Hepatic stellate cell (primary cell): ENCODE measurements at regions not wholly inside any gene's neighbourhood (a gene's known extent, or its start where the extent isn't known, plus 50 kb on each side); places are given as distances from the start of the nearest gene placed in this dataset.

Experiments
- DNase-seq: peaks from one replicate; pipeline ENCODE4 v3.0.0; 2011; ENCODE audit warnings: low spot score

DNA sequence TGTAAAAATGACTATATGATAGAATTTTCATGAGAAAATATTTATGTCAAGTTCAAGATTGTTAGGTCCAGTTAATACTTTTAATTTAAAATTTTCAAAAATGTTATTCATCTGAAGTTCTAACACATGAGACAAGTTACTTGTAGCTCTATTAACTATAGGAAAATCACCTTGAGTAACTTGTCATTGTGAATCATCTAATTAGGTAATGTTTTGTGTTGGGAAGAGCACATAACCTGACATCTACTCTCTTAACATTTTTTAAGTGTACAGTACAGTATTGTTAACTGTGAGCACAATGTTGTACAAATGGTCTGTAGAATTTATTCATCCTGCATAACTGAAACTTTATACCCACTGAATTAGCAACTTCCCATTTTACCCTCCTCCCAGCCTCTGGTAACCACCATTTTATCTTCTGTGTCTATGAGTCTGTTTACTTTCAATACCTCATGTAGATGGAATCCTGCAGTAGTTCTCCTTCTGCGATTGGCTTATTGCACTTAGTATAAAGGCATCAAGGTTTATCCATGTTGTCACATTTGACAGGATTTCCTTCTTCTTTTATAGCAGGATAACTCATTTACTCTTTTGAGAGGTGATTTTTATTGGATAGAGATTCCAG is 54.6 kb downstream of the ARL4A start:
- no peak for DNase-seq

DNA sequence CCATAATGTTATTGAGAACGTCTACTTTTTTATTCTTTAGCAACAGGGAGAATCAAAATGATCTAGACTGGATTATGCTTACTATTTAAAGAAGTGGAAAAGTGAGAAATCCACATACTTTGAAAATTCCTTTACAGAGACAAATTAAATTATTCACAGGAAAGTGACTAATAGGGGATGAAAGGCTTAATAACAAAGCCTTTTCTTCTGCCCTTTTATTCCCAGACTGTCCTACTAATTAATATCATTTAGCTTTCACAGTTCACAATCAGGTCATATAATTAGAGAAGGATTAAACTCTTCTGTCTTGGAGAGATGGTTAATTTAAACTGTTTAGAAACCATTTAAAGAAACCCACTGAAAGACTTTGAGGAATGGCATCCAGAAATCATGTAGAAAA is 58.8 kb downstream of the ARL4A start:
- no peak for DNase-seq

DNA sequence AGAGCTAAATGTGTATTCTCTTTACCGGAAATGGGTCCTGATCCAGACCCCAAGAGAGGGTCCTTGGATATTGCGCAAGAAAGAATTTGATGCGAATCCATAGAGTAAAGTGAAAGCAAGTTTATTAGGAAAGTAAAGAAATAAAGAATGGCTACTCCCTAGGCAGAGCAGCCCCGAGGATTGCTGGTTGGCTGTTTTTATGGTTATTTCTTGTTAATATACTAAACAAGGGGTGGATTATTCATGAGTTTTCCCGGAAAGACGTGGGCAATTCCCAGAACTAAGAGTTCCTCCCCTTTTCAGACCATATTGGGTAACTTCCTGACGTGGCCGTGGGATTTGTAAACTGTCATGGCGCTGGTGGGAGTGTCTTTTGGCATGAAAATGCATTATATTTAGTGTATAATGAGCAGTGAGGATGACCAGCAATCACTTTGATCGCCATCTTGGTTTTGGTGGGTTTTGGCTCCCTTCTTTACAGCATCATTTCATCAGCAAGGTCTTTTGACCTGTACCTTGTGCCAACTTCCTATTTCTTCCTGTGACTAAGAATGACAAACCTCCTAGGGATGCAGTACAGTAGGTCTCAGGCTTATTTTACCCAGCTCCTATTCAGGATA is 60.4 kb downstream of the ARL4A start:
- no peak for DNase-seq

DNA sequence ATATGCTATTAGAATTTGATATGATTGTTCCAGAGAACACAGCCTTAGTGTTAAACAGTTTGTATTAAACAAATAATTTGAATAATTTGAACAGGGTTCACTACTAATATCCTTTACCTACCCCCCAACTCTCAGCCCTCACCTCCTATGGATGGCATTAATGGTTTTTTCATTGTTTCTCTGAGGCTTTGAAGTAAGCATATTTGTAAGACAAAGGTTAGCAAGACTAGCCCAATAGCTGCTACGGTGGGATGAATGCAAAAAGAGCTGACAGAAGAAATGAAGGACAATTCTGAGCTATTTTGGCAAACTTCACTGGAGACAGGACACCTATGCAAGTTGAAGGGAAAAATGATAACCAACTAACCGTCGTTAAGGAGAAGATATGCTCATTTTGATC is 61.6 kb downstream of the ARL4A start:
- no peak for DNase-seq

DNA sequence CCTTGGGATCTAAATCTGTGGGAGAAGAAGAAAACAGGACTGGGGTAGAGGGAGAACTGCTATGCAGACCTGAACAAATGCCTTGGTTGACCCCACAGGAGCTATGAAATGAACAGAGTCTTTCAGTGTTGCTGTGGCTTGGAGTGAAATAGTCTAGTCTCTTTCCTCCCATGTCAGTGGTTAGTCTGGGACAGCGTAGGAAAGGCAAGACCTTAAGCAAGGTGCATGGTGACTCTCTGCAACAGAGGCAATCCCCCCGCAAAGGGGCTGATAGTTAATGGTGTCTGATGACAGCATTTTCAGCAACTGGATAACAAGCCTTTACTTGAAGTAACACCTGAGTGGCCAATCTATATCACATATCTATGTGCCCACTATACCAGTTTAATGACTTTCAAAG is 62.3 kb downstream of the ARL4A start:
- no peak for DNase-seq

DNA sequence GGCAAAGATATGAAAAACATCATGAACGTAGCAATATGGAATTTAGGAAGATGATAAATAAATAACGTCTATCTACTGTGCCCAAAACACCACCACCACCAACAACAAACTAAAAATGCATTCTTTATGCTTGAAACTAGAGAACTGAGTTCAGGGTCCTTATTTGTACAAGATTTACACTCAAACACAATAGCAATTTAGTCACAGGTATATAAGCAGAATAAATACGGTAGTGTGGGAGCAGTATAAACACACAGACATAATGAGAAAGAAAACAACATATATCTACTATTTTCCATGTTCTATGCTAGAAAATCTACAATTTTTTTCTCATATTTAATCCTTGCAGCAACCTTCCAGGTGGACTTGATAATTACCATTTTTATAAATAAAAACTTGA is 64.3 kb downstream of the ARL4A start:
- DNase-seq = no peak

DNA sequence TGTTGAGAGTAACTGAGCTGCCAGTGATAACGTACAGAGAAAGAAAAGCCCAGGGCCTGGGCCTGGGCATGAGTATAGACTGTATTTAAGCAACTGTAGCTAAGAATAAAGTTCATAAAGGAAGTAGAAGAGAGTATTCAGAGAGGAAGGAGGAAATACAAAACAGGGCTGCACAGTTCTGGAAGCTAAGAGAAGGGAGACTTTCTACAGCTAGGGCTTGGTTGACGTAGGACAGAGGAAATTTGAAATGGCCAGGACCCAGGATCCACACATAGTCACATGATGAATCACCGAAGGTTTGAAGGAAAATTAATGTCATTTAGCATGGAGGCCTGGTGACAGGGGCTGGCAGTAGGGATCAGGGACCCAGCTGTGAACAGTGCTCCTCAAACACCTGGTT is 66.7 kb downstream of the ARL4A start:
- DNase-seq = peak; percentile 27

DNA sequence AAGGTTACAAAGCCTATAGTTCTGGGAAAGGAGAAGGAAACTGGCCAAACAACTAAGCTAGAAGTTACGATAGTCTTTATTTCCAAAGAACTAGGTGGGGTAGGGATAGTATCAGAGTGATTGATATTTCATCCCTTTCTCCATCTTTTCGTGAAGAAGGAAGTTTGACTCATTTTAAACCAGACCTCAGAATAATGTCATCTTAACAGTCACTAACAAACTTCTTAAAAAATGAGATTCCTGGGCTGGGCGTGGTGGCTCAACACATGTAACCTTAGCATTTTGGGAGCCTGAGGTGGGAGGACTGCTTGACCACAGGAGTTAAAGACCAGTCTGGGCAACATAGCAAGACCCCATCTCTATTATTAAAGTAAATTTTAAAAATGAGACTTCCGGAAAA is 69.4 kb downstream of the ARL4A start:
- no peak for DNase-seq

DNA sequence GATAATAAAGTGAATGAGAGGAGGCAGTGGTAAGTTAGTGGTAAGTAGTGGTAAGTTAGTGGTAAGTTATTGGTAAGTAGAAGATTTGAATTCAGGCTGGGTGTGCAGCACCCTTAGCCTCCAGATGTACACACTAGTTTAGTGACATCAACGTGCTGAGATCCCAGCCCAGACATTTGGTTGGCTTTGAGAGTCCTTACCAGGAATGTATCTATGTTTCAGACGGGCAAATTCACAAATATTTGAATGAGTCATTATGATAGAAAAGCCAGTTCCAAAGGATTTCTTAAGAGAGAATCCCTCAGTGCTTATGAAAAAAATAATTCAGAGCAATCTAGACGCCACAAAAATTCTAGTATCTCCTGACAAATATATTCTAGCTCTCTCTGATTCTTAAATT is 70.0 kb downstream of the ARL4A start:
- peak; percentile 65 for DNase-seq

DNA sequence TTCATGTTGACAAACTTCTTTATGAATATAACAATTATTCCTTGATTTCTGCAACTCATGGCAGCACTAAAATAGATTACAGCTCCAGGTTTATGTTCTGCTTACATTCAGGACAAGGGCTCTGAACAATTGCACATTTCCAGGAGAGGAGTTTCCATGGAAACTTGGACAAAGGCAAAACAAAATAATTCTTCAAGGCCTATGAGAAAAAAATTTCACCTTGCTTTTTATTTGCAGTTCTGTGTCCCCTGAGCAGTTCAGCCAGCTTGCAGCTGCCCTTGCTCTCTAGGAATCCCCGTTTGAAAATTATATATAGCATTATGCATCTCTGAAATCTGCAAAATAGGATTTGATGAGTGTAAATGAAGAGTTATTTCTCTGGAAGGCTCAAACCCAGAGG is 71.7 kb downstream of the ARL4A start:
- no peak for DNase-seq

DNA sequence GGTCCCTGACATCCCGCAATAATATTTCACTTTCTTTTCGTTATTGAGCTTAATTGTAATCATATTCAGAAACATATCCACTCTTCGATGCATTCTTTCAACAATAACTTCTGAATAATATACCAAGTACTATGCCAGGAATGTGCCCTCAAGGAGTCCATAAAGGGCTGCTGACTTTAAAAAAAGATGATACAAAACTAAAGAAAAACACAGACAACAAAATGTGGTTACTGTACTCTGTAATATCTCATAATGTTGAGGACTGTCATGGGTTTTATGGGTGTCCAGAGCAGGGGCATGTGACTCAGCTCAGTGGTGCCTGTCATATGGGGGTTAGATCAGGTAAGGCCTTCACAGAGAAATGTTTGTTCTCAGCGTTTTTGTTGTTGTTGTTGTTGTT is 73.7 kb downstream of the ARL4A start:
- DNase-seq = no peak

DNA sequence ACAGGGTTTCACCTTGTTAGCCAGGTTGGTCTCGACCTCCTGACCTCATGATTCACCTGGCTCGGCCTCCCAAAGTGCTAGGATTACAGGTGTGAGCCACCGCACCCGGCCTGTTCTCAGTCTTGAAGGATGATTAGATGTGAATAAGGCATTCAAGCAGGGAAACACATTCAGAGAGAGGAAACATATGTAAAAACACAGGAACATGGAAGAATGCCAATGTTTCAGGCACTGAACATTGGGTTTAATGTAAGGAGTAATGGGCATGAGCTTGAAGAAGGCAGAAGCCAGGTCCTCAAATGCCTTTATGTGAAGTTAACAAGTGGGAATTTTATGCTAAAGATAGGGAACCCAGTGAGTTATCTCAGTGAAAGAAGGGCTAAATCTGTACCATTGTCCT is 74.3 kb downstream of the ARL4A start:
- DNase-seq = no peak

DNA sequence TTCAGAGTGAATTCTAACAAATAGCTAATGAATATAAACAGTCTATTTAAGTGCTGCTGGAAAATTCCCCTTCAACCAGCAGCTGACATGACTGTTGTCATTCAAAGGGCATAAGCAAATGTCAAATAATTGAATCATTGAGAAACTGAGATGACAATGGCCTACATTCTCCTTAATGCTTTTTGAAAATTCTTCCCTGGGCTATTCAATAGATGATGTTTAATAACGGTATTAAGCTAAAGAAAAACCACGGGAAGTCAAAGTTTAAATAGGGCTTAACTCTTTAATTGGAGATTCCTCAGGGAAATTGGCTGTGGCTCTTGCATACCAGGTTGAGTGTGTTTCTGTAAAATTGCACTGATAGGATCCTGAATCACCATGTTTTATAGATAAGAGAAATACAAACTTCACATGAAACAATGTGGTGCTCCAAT is 77.0 kb downstream of the ARL4A start:
- no peak for DNase-seq

DNA sequence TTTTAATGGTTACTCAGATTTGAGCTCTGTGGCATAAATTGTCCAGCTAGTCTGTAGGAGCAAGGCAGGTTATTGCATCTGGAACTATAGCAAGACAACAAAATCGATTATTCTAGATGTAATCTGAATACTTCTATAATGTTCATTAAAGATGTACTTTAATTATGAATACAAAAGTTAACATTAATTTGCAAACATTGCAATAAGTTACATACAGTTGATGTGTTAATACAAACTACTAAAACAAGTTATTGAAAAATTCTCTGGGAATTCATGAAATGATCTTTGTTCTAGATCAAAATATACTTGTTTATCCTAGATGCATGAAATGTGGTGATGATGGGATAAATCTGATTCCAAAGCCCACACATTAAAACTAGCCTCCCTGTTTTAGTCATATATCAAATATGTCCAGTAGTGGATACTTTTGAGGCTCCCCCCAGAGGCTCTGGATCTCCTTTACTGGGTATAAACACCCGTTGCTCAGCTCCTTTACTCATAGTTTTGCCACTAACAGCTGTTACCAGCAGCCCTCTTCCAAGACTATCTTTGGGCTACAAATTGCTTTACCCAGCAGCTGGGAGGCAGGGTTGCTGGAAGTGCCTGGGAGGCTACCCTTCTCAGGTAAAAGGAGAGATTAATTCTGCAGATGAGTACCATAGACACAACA is 78.1 kb downstream of the ARL4A start:
- no peak for DNase-seq

DNA sequence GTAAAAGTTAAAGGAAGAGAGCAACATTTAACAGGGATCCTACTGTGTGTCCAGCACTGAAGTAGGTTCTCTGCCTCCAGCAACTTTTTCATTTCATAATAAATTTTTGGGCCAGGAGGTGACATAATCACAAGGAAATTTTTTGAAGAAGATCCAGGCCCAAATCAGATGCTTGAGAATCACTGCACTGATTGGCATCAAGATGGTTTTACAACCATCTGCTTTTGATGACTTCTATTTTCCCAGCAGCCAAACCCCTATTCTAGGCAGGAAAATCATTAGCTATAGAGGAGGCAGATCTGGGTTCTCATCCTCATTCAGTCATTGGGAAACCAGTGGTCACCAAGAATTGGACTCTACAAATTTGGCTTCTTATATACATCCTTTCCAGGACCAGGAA is 79.0 kb downstream of the ARL4A start:
- no peak for DNase-seq

DNA sequence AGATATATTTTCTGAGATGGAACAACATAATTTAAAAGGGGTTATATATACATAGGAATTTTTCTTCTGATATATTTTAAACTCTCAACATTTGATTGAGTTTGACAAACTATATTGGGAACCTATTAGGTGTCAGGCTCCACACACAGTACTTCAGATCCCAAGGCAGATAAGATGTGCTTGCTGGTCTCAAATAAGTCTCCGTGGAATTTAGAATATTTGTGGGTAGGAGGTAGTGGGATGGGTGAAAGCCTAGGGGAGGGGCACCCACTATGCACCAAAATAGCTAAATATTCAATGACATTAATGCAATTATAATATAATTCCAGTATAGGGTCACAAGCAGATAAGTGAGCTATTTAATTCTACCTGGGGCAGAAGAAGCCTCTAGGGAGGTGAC is 81.5 kb downstream of the ARL4A start:
- DNase-seq = no peak

DNA sequence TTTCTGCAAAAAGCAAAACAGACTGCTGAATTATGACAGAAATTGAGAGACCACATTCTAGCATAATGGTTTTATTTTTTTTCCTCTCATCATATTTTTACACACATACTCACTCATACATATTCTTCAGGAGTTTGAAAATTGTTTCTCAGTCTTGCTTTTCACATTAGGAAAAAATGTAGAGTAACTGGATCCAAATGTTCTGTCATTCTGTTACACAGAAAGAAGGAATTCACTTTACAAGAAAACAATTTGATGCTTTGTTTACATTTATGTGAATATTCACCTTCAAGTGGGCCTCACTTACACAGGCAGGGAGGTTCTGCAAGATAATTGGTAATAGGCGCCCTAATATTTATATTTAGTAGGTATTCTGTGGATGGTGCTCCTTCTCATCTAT is 82.0 kb downstream of the ARL4A start:
- no peak for DNase-seq

DNA sequence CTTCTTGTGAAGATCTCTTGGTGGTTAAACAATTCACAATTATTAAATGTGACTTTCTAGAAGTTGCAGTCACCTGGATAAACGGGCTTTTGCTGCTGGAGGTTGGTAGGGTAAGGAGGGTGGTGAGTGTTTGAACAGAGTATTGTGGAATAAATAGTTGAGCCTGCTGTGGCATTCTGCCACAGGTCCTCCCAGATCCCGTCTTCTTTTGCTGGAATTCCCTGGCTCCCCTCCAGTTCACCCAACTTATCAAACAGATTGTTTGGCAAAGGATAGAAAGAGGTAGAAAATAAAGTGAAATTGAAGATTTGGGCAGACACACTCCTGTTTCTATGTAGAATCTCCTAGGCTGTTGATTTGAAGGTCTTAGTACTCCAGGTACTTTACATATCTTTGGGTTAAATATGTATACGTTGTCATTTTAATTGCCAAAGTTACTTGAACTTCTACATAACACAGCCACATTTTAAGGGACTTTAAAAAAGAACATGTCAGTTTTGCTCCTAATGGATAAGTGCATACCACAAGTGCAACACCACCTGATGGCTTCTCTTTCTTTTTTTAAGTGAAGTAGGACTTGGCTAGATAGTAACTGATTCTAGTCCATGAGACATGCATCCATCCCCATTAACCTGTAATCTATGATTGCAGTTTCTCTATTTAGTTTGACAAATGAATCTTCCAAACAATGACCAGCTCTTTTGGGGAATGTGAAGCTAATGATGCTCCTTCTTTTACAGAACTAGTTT is 83.0 kb downstream of the ARL4A start:
- no peak for DNase-seq

DNA sequence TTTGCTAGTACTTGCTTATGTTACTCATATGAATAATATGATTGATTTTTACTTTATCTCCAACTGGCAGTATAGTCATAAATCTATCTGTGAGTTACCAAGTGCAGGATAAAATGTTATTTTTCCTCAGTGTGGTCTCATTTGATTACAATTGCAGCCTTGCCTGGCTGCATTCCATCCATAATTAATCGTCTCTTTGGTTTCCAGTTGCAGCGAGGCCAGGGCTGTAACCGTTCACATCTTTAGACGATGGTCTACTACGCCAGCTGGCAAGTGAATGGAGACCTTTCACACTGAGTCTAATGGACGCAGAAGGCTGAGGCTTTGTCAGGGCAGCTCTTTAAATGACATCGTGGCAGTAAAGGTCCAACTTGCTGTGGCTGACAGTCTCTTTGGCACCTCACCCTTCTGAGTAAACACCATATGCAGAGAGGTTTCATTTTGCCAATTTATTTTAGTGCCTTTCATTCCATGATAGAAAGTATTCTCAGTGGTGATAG is 84.0 kb downstream of the ARL4A start:
- no peak for DNase-seq

DNA sequence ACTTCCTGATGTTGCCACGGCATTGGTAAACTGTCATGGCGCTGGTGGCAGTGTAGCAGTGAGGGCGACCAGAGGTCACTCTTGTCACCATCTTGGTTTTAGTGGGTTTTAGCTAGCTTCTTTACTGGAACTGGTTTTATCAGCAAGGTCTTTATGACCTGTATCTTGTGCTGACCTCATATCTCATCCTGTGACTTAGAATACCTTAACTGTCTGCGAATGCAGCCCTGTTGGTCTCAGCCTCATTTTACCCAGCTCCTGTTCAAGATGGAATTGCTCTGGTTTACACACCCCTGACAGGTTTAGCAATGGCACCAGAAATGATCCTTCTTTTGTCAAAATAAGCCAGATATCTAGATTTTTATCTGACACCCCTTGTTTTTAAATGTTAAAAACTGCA is 85.3 kb downstream of the ARL4A start:
- no peak for DNase-seq

DNA sequence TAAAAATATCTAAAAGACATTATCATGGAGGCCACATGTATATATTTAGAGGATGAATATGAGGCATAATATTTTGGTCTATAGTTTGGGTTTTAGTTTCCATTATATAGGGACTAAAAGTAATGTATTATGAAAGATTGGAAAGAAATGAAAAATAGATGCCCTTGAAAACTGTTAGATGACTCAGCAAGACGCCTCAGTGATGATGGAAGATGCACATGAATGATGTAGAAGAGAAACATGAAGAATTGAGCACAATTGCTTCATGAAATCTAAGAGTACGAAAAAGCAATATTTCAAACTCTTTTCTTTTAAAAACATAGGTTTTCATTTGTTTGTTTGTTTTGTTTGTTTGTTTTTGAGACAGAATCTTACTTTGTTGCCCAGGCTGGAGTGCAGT is 89.8 kb downstream of the ARL4A start:
- DNase-seq = no peak

DNA sequence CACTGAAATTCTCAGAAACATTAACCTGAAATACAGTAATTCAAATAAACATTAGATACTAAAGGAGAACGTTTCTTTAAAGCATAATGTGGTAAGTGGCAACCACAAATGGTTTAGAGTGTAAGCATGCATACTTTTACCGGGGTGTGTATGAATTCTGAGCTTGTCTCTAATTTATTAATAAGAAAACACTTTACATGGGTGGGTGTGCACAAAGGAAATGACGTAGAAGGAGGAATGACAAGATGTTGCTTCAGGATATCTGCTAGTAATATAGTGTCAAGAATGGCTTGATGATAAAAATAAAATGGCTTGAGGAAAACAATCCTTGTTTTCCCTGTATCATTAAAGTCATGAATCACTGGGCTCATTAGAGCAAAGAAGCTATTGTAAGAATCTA is 92.5 kb downstream of the ARL4A start:
- DNase-seq = no peak
